ENCODE measurements at regions not wholly inside any gene's neighbourhood (a gene's known extent, or its start where the extent isn't known, plus 50 kb on each side); places are given as distances from the start of the nearest gene placed in this dataset.
"Not testable (repeated sequence)": the region's sequence is repeated elsewhere in the genome, so short reads cannot be mapped to it uniquely, and the experiment has no call there.

DNA sequence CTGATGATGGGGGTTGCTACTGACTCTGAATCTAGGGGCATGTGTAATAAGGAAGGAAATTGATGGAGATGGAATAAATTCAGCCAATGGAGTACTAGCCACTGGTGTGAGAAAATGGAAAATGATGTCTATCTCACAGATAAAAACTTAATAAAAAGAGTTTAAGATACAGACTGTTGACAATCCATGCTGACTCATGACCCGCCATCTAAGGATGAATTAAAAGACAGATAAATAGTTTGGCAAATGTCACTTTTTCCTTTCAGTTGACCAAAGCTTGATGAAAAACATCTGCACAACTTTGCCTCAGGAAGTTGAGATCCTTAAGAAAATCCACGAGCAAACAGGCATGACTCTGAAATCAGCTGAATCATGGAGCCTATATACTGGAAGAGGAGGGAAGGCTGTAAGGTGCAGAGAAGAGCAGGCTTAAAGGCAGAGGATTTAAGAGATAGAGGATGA, 82.6 kb upstream of the BMP5 start:
- DNase-seq (ENCODE audit: low read depth, low spot score), result no peak

DNA sequence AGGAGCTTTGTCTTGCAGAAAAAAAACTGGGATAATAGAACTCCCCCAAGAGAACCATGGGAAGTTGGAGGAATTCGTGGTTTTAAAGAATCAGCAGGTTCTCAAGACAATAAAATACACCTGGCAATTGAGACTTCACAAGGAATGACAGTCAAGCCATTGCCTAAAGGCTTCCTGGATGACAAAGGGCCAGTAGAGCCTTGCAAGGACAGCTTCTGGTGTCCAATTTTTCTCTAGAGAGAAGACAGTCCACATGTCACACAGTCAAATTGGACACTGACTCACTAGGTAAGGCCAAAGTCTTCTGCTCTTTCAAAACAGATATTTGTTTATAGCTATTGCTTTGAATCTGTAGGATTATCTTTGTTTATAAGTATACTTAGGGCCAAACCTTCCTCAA, 80.3 kb upstream of the BMP5 start:
- DNase-seq (ENCODE audit: low read depth, low spot score), result no peak

GRCh38 chr6:55954436-55954835, 79.0 kb upstream of the BMP5 start:
- no peak for DNase-seq (ENCODE audit: low read depth, low spot score)

GRCh38 chr6:55953335-55953734, 77.9 kb upstream of the BMP5 start:
- DNase-seq (ENCODE audit: low read depth, low spot score), result no peak

DNA sequence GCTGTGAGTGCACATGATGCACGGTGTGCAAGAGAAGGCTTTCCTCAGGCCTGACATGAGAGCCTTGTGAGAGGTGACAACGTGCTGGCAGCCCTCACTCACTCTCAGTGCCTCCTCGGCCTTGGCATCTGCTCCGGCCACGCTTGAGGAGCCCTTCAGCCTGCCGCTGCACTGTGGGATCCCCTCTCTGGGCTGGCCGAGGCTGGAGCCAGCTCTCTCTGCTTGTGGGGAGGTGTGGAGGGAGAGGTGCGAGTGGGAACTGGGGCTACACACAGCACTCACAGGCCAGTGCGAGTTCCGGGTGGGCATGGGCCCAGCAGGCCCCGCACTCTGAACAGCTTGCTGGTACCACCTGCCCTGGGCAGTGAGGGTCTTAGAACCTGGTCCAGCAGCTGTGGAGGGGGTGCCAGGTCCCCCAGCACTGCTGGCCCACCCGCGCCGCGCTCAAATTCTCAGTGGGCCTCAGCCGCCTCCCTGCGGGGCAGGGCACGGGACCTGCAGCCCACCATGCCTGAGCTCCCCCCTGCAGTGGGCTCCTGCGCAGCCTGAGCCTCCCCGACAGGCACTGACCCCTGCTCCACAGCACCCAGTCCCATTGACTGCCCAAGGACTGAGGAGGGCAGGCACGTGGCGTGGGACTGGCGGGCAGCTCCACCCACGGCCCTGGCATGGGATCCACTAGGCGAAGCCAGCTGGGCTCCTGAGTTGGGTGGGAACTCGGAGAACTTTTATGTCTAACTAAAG, 74.9 kb upstream of the BMP5 start:
- no peak for DNase-seq (ENCODE audit: low read depth, low spot score)

- no peak for DNase-seq (ENCODE audit: low read depth, low spot score)
Observed at GRCh38 chr6:55943329-55943728, 67.9 kb upstream of the BMP5 start.

- DNase-seq (ENCODE audit: low read depth, low spot score), result no peak
Observed at GRCh38 chr6:55941702-55942101, 66.3 kb upstream of the BMP5 start.

DNA sequence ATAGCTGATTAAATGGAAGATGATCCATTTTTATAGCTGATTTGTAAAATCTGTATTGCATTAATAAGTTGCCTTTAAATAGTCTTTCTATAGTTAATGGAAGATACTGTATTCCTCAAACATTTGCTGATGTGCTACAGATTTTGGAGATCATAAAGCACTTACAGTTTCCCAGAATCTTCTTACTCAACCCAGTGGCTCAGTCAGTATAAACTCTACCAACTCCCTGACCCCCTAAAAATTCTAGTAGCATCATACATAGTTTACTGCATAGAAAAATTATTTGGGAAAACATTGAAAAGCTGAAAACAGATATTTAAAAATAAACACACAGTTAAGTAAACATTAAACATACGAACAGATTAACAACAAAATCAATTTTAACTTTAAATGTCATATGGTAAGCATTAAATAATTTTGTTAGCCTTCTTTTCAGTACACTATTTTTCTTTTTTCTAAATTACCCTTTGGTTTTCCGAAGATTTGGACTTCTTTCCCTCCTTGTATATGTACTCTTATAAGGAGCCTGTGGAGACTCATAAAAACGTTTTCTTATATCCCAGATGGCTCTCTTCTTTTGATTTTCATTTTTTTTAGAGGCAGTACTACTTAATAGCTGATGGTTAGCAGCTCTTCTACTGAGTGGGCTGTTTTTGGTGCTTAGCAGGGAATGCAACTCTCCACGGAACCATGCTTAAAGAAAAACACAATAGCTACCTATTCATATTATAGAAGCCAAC, 62.7 kb upstream of the BMP5 start:
- DNase-seq (ENCODE audit: low read depth, low spot score), result no peak

DNA sequence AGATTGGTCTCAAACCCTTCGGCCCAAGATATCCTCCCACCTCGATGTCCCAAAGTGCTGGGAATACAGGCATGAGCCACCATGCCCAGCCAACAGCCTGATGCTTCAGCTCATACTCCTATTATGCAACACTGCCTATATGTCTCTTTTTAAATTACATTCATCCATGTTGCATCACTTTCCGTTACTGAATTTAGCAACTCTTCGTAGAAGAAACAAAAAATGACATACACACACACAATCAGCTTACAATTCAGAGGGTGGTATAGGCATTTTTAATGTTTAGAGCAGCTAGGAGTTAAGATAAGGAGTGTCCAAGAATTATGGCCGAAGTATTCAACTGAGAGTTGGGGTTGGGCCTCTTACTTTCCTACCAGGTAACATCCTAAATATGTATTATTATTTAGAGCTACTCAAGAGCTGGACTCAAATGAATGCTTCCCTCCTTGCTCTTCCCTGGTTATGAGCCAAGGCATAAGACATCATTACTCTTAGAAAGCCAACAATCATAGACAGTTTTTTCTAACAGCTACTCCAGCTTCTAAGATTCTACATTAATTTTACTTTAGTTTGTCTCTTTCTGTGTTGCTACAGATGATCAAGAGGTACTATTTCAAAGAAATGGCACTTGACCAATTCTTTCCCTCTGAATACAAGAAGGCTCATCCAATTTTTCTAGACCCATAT, 62.0 kb upstream of the BMP5 start:
- no peak for DNase-seq (ENCODE audit: low read depth, low spot score)

GRCh38 chr6:55931101-55931500, 55.7 kb upstream of the BMP5 start:
- no peak for DNase-seq (ENCODE audit: low read depth, low spot score)

DNA sequence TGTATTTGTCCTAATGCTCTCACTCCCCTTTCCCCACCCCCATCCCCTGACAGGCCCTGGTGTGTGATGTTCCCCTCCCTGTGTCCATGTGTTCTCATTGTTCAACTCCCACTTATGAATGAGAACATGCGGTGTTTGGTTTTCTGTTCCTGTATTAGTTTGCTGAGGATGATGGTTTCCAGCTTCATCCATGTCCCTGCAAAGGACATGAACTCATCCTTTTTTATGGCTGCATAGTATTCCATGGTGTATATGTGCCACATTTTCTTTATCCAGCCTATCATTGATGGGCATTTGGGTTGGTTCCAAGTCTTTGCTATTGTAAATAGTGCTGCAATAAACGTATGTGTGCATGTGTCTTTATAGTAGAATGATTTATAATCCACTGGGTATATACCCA, 52.3 kb upstream of the BMP5 start:
- DNase-seq (ENCODE audit: low read depth, low spot score), result not testable (repeated sequence)

- DNase-seq (ENCODE audit: low read depth, low spot score), result no peak
Observed at GRCh38 chr6:55925292-55925691, 49.9 kb upstream of the BMP5 start.
